ENCODE measurements at regions not wholly inside any gene's neighbourhood (a gene's known extent, or its start where the extent isn't known, plus 50 kb on each side); places are given as distances from the start of the nearest gene placed in this dataset.

DNA sequence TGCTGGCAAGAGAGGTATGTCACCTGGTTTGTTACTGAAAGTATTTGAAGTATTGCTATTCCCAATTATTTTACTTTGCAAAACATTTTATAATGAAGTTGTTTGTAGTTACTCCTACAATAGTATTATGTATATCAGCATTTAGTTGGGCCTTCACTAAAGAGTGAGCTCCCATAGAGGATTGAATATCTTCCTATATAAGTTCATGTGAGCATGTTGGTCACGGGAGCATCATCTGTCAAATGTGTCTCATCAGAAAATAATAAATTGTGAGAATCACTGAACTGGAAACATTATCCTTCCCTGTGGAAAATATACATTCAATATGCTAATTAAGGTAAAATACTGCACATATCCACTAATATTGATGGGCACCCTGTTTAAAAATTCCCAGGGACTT, 360.1 kb upstream of the ADGRL3 start (continued):
- TF ChIP-seq ZSCAN29 (IDR thresholded peaks at IDR 0.05) (no peak), CHD2 (IDR thresholded peaks at IDR 0.05; ENCODE audit: borderline replicate concordance, low read depth, low read length) (no peak)
- TF ChIP-seq, protein P1, sequence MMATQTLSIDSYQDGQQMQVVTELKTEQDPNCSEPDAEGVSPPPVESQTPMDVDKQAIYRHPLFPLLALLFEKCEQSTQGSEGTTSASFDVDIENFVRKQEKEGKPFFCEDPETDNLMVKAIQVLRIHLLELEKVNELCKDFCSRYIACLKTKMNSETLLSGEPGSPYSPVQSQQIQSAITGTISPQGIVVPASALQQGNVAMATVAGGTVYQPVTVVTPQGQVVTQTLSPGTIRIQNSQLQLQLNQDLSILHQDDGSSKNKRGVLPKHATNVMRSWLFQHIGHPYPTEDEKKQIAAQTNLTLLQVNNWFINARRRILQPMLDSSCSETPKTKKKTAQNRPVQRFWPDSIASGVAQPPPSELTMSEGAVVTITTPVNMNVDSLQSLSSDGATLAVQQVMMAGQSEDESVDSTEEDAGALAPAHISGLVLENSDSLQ (IDR thresholded peaks at IDR 0.05) = no peak
- TF ChIP-seq, protein P2, sequence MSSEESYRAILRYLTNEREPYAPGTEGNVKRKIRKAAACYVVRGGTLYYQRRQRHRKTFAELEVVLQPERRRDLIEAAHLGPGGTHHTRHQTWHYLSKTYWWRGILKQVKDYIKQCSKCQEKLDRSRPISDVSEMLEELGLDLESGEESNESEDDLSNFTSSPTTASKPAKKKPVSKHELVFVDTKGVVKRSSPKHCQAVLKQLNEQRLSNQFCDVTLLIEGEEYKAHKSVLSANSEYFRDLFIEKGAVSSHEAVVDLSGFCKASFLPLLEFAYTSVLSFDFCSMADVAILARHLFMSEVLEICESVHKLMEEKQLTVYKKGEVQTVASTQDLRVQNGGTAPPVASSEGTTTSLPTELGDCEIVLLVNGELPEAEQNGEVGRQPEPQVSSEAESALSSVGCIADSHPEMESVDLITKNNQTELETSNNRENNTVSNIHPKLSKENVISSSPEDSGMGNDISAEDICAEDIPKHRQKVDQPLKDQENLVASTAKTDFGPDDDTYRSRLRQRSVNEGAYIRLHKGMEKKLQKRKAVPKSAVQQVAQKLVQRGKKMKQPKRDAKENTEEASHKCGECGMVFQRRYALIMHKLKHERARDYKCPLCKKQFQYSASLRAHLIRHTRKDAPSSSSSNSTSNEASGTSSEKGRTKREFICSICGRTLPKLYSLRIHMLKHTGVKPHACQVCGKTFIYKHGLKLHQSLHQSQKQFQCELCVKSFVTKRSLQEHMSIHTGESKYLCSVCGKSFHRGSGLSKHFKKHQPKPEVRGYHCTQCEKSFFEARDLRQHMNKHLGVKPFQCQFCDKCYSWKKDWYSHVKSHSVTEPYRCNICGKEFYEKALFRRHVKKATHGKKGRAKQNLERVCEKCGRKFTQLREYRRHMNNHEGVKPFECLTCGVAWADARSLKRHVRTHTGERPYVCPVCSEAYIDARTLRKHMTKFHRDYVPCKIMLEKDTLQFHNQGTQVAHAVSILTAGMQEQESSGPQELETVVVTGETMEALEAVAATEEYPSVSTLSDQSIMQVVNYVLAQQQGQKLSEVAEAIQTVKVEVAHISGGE (CRISPR knock-in tag; IDR thresholded peaks at IDR 0.05) = no peak

DNA sequence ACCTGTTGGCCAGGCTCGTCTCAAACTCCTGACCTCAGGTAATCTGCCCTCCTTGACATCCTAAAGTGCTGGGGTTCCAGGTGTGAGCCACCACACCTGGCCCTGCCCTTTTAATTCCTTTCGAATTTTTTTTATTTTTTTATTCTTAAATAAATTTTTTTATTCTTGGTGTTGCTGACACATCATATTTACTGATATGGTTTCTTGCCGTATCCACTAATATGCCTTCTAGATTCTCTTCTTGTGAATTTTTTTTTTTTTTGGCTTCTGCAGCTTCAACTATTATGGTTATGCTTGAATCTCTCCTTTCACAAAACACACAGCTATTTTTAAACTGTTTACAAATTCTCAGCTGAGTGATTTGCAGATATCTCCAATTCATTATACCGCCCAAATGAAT, 353.4 kb upstream of the ADGRL3 start:
- no peak overlapping the region for H3K9ac ChIP-seq (ENCODE audit: control insufficient read depth, insufficient read depth, low read length)
- WGBS (ENCODE audit: insufficient coverage, insufficient replicate concordance, low lambda C conversion rate, missing lambda C conversion rate) = 34% methylated on average over 4 of the region's 4 CpGs
- H3K9me3 ChIP-seq (replicated peaks; ENCODE audit: control insufficient read depth, insufficient read depth, low read length) = no peaks in the 10 kb centered on the region
- CTCF ChIA-PET = no interaction called here
- no peaks in the 10 kb centered on the region for H3K36me3 ChIP-seq (ENCODE audit: control insufficient read depth in 2 of 2, insufficient read depth in 2 of 2, low read length in 1 of 2)
- H3K27me3 ChIP-seq (replicated peaks in 1 of 2; ENCODE audit: control insufficient read depth in 2 of 2, insufficient read depth in 2 of 2, low read length in 1 of 2) = no peaks in the 10 kb centered on the region
- no peak overlapping the region for H2AFZ ChIP-seq (ENCODE audit: control insufficient read depth, low read depth, low read length)
- H4K20me1 ChIP-seq (ENCODE audit: control insufficient read depth, insufficient read depth) = no peaks in the 10 kb centered on the region
- no peak overlapping the region for H3K4me2 ChIP-seq (ENCODE audit: control insufficient read depth, insufficient read depth)
- RAD21 ChIA-PET (ENCODE audit: unreplicated experiment) = interaction anchor here (1.2 kb wide), 1 partner anchor 16 kb away, joined by 3 read pairs; no protein-coding TSS in a partner anchor
- H3K4me3 ChIP-seq = no peak overlapping the region
- no peak for FAIRE-seq
- H3K4me1 ChIP-seq (ENCODE audit: control insufficient read depth, insufficient read depth, low read length) = no peaks in the 10 kb centered on the region
- no peak overlapping the region for H3K27ac ChIP-seq (ENCODE audit: control insufficient read depth, insufficient read depth)
- DNase-seq (ENCODE audit: low read depth, low spot score) = no peak
- intact Hi-C loops (cut with micrococcal nuclease; ENCODE audit: unreplicated experiment) (no loop called here), in situ Hi-C loops (cut with MboI) (no loop called here)
- BruUV-seq (replicated peaks) = no TSS peak
- POLR2A ChIA-PET = no interaction called here
- no peak for ATAC-seq
- SMC1A ChIA-PET (ENCODE audit: uncharacterized antibody, unreplicated experiment) = no interaction called here
- H3K79me2 ChIP-seq (ENCODE audit: control insufficient read depth, insufficient read depth, low read length) = no peaks in the 10 kb centered on the region
- TF ChIP-seq, protein P3, sequence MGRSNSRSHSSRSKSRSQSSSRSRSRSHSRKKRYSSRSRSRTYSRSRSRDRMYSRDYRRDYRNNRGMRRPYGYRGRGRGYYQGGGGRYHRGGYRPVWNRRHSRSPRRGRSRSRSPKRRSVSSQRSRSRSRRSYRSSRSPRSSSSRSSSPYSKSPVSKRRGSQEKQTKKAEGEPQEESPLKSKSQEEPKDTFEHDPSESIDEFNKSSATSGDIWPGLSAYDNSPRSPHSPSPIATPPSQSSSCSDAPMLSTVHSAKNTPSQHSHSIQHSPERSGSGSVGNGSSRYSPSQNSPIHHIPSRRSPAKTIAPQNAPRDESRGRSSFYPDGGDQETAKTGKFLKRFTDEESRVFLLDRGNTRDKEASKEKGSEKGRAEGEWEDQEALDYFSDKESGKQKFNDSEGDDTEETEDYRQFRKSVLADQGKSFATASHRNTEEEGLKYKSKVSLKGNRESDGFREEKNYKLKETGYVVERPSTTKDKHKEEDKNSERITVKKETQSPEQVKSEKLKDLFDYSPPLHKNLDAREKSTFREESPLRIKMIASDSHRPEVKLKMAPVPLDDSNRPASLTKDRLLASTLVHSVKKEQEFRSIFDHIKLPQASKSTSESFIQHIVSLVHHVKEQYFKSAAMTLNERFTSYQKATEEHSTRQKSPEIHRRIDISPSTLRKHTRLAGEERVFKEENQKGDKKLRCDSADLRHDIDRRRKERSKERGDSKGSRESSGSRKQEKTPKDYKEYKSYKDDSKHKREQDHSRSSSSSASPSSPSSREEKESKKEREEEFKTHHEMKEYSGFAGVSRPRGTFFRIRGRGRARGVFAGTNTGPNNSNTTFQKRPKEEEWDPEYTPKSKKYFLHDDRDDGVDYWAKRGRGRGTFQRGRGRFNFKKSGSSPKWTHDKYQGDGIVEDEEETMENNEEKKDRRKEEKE (IDR thresholded peaks at IDR 0.05) = no peak
- TF ChIP-seq, protein P4, sequence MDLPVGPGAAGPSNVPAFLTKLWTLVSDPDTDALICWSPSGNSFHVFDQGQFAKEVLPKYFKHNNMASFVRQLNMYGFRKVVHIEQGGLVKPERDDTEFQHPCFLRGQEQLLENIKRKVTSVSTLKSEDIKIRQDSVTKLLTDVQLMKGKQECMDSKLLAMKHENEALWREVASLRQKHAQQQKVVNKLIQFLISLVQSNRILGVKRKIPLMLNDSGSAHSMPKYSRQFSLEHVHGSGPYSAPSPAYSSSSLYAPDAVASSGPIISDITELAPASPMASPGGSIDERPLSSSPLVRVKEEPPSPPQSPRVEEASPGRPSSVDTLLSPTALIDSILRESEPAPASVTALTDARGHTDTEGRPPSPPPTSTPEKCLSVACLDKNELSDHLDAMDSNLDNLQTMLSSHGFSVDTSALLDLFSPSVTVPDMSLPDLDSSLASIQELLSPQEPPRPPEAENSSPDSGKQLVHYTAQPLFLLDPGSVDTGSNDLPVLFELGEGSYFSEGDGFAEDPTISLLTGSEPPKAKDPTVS (IDR thresholded peaks at IDR 0.05; ENCODE audit: low read depth, low read length) = no peak
- TF ChIP-seq TCF12 (IDR thresholded peaks at IDR 0.05; ENCODE audit: low read depth, low read length) (no peak), MTA3 (IDR thresholded peaks at IDR 0.05; ENCODE audit: borderline replicate concordance, low read length) (no peak), CBX3 (IDR thresholded peaks at IDR 0.05; ENCODE audit: borderline replicate concordance, low read depth) (no peak), NFYA (IDR thresholded peaks at IDR 0.05; ENCODE audit: borderline replicate concordance, low read depth, low read length) (no peak)
- TF ChIP-seq, protein P1 (IDR thresholded peaks at IDR 0.05) = no peak

All from GM12878 (cell line).